ENCODE measurements at regions not wholly inside any gene's neighbourhood (a gene's known extent, or its start where the extent isn't known, plus 50 kb on each side); places are given as distances from the start of the nearest gene placed in this dataset.

GRCh38 chr1:227470688-227471087 is 92.7 kb upstream of the ZNF678 start:
- peaks cover 4 to 7% of the 10 kb centered on the region in 2 experiments; a peak in 2 of 4 replicates for H3K4me1 Mint-ChIP-seq
- no peak overlapping the region for H2BK15ac ChIP-seq (ENCODE audit: low read depth, low read length)
- H3K23ac ChIP-seq (ENCODE audit: insufficient read length, low read depth, low read length) = no peak overlapping the region
- no peak overlapping the region for H4K8ac ChIP-seq (replicated peaks; ENCODE audit: insufficient read length, low read depth, low read length)
- no peak overlapping the region for H3K4ac ChIP-seq (ENCODE audit: low read depth, low read length)
- DNase-seq = no peak
- no peak overlapping the region for H3K27ac Mint-ChIP-seq
- no peak overlapping the region for H3K18ac ChIP-seq (ENCODE audit: insufficient read length, low read depth, low read length)
- H4K20me1 ChIP-seq (ENCODE audit: control insufficient read depth, insufficient read depth, insufficient read length) = no peaks in the 10 kb centered on the region
- no peak overlapping the region for H2BK5ac ChIP-seq (ENCODE audit: insufficient read length, low read length)
- no peak overlapping the region for H3T11ph ChIP-seq (ENCODE audit: low read length)
- H3K9me3 Mint-ChIP-seq = peaks cover 14 to 16% of the 10 kb centered on the region in 2 experiments
- H3K9ac ChIP-seq (ENCODE audit: extremely low read depth, insufficient read length, low read length) = no peak overlapping the region
- H3K36me3 Mint-ChIP-seq (ENCODE audit: insufficient read depth in 1 of 3, low read depth in 3 of 3) = peaks cover 5 to 6% (median 6%) of the 10 kb centered on the region in 3 experiments; a peak in 4 of 7 replicates
- no peak overlapping the region for H2BK20ac ChIP-seq (ENCODE audit: low read depth, low read length, poor library complexity, severe bottlenecking)
- H3K4me3 Mint-ChIP-seq = no peak overlapping the region
- H3K27ac ChIP-seq (ENCODE audit: insufficient read length, low read depth, low read length) = no peak overlapping the region
- peaks cover 19% of the 10 kb centered on the region for H3K27me3 Mint-ChIP-seq (ENCODE audit: low read depth)
- no peak overlapping the region for H2BK120ac ChIP-seq (ENCODE audit: low read depth, low read length, poor library complexity, severe bottlenecking)
- H3K14ac ChIP-seq (ENCODE audit: insufficient read depth, low read length) = no peak overlapping the region
- TF ChIP-seq, protein P1, sequence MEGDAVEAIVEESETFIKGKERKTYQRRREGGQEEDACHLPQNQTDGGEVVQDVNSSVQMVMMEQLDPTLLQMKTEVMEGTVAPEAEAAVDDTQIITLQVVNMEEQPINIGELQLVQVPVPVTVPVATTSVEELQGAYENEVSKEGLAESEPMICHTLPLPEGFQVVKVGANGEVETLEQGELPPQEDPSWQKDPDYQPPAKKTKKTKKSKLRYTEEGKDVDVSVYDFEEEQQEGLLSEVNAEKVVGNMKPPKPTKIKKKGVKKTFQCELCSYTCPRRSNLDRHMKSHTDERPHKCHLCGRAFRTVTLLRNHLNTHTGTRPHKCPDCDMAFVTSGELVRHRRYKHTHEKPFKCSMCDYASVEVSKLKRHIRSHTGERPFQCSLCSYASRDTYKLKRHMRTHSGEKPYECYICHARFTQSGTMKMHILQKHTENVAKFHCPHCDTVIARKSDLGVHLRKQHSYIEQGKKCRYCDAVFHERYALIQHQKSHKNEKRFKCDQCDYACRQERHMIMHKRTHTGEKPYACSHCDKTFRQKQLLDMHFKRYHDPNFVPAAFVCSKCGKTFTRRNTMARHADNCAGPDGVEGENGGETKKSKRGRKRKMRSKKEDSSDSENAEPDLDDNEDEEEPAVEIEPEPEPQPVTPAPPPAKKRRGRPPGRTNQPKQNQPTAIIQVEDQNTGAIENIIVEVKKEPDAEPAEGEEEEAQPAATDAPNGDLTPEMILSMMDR (conservative IDR thresholded peaks at IDR 0.05) = no peak
- no peak overlapping the region for H3K4me2 ChIP-seq (ENCODE audit: insufficient read depth, insufficient read length, low read length)
- no peak overlapping the region for H3K56ac ChIP-seq (ENCODE audit: insufficient read length, low read depth, low read length)
- no peak overlapping the region for H2BK12ac ChIP-seq (ENCODE audit: insufficient read length, low read depth, low read length)
- no CpG with 5 or more reads among the region's 2 CpGs for WGBS (ENCODE audit: extremely low coverage, insufficient read length, low lambda C conversion rate)
- H3K23me2 ChIP-seq (ENCODE audit: insufficient read length, low read depth, low read length, poor library complexity, severe bottlenecking) = no peaks in the 10 kb centered on the region
- no peaks in the 10 kb centered on the region for H3K79me2 ChIP-seq (ENCODE audit: insufficient read depth, low read length)
- no peak overlapping the region for H4K91ac ChIP-seq (ENCODE audit: insufficient read length, low read depth, low read length)
- no peaks in the 10 kb centered on the region for H3K9me3 ChIP-seq (ENCODE audit: control insufficient read depth, low read depth, low read length)
- no peak overlapping the region for H4K5ac ChIP-seq (ENCODE audit: insufficient read length, low read depth, low read length)
- no peaks in the 10 kb centered on the region for H3K4me1 ChIP-seq (ENCODE audit: insufficient read depth, low read length)
- no peak overlapping the region for H2AK5ac ChIP-seq (ENCODE audit: insufficient read length, low read length)
- H3K27me3 ChIP-seq (ENCODE audit: insufficient read depth, low read length) = no peaks in the 10 kb centered on the region
- no peaks in the 10 kb centered on the region for H3K79me1 ChIP-seq (ENCODE audit: insufficient read depth, low read depth, low read length, poor library complexity, severe bottlenecking)
- no peak overlapping the region for H2AFZ ChIP-seq (ENCODE audit: low read length)
